Psoas muscle (tissue), 7 donors: ENCODE measurements at regions not wholly inside any gene's neighbourhood (a gene's known extent, or its start where the extent isn't known, plus 50 kb on each side); places are given as distances from the start of the nearest gene placed in this dataset.
"Not testable (repeated sequence)": the region's sequence is repeated elsewhere in the genome, so short reads cannot be mapped to it uniquely, and the experiment has no call there.

Source experiments
- ATAC-seq, 4 donors: fragments of 200-7000 bp; cut with Tn5 transposase; one replicate each; pipeline ENCODE4 v1.9.1; 2020; ENCODE audit warnings: moderate library complexity in 3 of 4, mild to moderate bottlenecking in 2 of 4
- DNase-seq, 2 donors: peaks; one replicate each; pipeline ENCODE4 v3.0.0-alpha.2; 2020
- H3K27ac ChIP-seq: fragments of 200-600 bp; one replicate; pipeline ENCODE4 v1.8.0; 2022
- H3K27me3 ChIP-seq, 3 donors: fragments of 200-600 bp in 1 of 3; one replicate each; pipeline versions ENCODE4 v1.6.1 to v1.8.0; 2013 to 2022; ENCODE audit warnings: low read length in 2 of 3, mild to moderate bottlenecking in 2 of 3, moderate library complexity in 1 of 3; ENCODE audit not compliant: insufficient read depth in 3 of 3
- H3K36me3 ChIP-seq, 2 donors: fragments of 200-600 bp in 1 of 2; one replicate each; pipeline versions ENCODE4 v1.6.1 to v1.8.0; 2013 to 2022; ENCODE audit warnings: low read depth in 1 of 2, mild to moderate bottlenecking in 1 of 2, moderate library complexity in 1 of 2; ENCODE audit not compliant: insufficient read depth in 1 of 2
- H3K4me1 ChIP-seq: fragments of 200-600 bp; one replicate; pipeline ENCODE4 v1.8.0; 2022
- H3K4me3 ChIP-seq: fragments of 200-600 bp; one replicate; pipeline ENCODE4 v1.8.0; 2022; ENCODE audit warnings: mild to moderate bottlenecking
- H3K9me3 ChIP-seq: fragments of 200-600 bp; one replicate; pipeline ENCODE4 v1.8.0; 2022
- WGBS, 3 donors: extraction: QIAGEN DNeasy Blood & Tissue Kit; methylation state at CpG; one replicate each; pipeline versions ENCODE4 v1.1.6 to v1.1.7; 2013; 5-methylcytosine and 5-hydroxymethylcytosine counted together
- intact Hi-C, 2 donors: fragments of 100-400 bp; cut with DNase I; formaldehyde crosslinking; loops; one replicate each; pipeline versions ENCODE4 v1.11.0 to v1.14.2; 2022
- TF ChIP-seq, protein P1 (sequence below): fragments of 200-600 bp; IDR thresholded peaks from one replicate; pipeline ENCODE4 v1.8.0; 2022; ENCODE audit warnings: antibody characterized with exemption
- donor health status: healthy with polysubstance abuse.
- donor health status: DM: no; HTN: no; CAD: no; lungs with moderate emphysema.
- donor health status: Bipolar disorder and iron deficiency.
- donor health status: healthy.
- donor health status: DM: yes; HTN: yes; CAD: no.
- donor health status: DM: no; HTN: no; CAD: no.
- donor health status: DM: yes; HTN: yes; CAD: no.

DNA sequence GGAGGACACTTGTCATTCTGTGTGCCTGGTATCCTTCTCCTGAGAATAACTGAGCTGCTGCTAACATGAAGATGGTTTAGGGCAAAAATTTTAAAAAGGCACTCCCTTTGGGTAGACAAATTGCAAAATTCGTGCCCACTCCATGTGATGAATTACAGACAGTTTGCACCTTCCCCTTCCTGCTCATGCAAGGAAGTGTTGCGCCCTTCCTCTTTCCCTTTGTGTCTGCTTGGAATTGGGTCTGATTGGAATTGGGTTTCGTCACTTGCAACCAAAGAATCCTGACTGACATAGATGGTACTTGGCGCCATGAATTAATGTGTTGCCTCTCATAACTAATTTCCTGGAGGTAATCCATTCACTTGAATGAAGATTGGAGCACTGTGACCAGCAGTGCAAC, 62.3 kb upstream of the SHLD1 start:
- TF ChIP-seq, protein P1, sequence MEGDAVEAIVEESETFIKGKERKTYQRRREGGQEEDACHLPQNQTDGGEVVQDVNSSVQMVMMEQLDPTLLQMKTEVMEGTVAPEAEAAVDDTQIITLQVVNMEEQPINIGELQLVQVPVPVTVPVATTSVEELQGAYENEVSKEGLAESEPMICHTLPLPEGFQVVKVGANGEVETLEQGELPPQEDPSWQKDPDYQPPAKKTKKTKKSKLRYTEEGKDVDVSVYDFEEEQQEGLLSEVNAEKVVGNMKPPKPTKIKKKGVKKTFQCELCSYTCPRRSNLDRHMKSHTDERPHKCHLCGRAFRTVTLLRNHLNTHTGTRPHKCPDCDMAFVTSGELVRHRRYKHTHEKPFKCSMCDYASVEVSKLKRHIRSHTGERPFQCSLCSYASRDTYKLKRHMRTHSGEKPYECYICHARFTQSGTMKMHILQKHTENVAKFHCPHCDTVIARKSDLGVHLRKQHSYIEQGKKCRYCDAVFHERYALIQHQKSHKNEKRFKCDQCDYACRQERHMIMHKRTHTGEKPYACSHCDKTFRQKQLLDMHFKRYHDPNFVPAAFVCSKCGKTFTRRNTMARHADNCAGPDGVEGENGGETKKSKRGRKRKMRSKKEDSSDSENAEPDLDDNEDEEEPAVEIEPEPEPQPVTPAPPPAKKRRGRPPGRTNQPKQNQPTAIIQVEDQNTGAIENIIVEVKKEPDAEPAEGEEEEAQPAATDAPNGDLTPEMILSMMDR = no peak
- Histone ChIP-seq H3K4me1 (no peaks in the 10 kb centered on the region), H3K36me3 (no peaks in the 10 kb centered on the region), H3K27ac (no peak overlapping the region), H3K9me3 (no peaks in the 10 kb centered on the region), H3K27me3 (no peaks in the 10 kb centered on the region), H3K4me3 (no peak overlapping the region)
- WGBS, 3 donors = 73 to 80% (median 75%) methylated on average over 4 of the region's 4 CpGs
- ATAC-seq = no peak
- intact Hi-C loops = no loop called here
- DNase-seq = no peak

DNA sequence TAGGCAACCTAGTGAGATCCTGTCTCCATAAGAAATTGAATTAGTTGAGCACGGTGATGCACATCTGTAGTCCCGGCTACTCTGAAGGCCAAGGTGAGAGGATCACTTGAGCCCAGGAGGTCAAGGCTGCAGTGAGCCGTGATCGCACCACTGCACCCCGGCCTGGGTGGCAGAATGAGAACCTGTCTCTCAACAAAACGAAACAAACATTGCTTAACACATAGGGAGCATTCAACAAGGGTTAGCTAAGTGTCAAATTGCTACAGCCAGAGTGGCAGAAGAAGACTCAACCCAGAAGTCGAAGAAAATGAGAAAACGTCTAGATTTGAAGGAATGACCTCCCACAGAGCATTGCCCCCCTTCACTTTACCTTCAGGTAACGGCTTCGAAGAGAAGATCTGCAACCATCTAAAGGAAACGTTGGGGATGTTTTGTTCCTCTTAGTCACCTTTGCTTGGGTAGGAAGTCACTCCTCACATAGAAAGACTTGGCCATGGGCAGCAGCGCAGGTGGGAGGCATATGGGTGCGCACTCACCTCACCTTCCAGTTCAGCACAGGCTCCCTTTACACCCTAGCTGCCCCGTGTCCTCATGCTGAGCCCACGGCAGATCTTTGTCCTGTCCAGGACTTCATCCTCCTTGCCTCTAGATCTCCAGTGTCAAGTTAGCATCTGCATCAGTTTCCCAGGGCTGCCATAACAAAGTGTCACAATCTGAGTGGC, 63.7 kb upstream of the SHLD1 start:
- Histone ChIP-seq H3K4me3 (no peak overlapping the region), H3K4me1 (no peaks in the 10 kb centered on the region), H3K27ac (no peak overlapping the region), H3K9me3 (no peaks in the 10 kb centered on the region), H3K36me3 (no peaks in the 10 kb centered on the region), H3K27me3 (no peaks in the 10 kb centered on the region)
- intact Hi-C loops = no loop called here
- ATAC-seq (no peak), DNase-seq (no peak)
- 91 to 94% (median 93%) methylated on average over 15 of the region's 15 CpGs for WGBS, 3 donors
- TF ChIP-seq, protein P1 = no peak

GRCh38 chr20:5682556-5682955, 67.6 kb upstream of the SHLD1 start:
- intact Hi-C loops, H3K36me3 ChIP-seq, H3K27me3 ChIP-seq, H3K4me3 ChIP-seq, H3K27ac ChIP-seq, DNase-seq, ATAC-seq, H3K9me3 ChIP-seq, H3K4me1 ChIP-seq: not testable (repeated sequence)
- WGBS, 3 donors = 14 to 38% (median 27%) methylated on average over 2 of the region's 2 CpGs

DNA sequence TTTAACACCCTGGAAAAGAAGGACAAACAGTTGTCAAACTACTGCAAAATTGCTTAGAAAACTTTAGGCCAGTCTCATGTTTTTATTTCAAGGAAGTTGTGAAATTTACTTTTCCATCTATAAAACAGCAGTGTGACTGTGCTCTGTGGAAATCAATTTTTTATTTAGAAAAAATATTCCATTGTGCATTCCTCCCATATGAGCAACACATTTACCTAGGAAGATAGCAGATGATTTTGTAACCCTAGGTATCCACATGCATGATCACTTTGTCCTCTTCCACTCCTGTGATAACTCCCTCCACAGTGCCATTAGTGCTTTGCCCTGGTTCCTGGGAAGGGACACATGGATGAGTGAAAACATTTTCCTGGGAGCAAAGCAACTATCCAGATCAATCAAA, 69.4 kb upstream of the GPCPD1 start:
- H3K27ac ChIP-seq = no peak overlapping the region
- no peaks in the 10 kb centered on the region for H3K36me3 ChIP-seq
- DNase-seq = no peak
- TF ChIP-seq, protein P1 = no peak
- intact Hi-C loops = no loop called here
- no peaks in the 10 kb centered on the region for H3K9me3 ChIP-seq
- H3K27me3 ChIP-seq = no peaks in the 10 kb centered on the region
- H3K4me1 ChIP-seq = no peaks in the 10 kb centered on the region
- H3K4me3 ChIP-seq = no peak overlapping the region
- ATAC-seq = no peak

- H3K36me3 ChIP-seq = no peaks in the 10 kb centered on the region
- no peak overlapping the region for H3K27ac ChIP-seq
- ATAC-seq = no peak
Observed at GRCh38 chr20:5678777-5679176, 68.0 kb upstream of the GPCPD1 start.

GRCh38 chr20:5677944-5678343, 67.1 kb upstream of the GPCPD1 start:
- H3K4me3 ChIP-seq, H3K4me1 ChIP-seq, H3K27me3 ChIP-seq, H3K36me3 ChIP-seq, H3K9me3 ChIP-seq, H3K27ac ChIP-seq, ATAC-seq, intact Hi-C loops, DNase-seq: not testable (repeated sequence)
- 72 to 77% (median 73%) methylated on average over 8 of the region's 8 CpGs for WGBS, 3 donors

More at GRCh38 chr20:5678777-5679176, 68.0 kb upstream of the GPCPD1 start:
- 81 to 88% (median 85%) methylated on average over 2 of the region's 2 CpGs for WGBS, 3 donors
- no peak overlapping the region for H3K4me3 ChIP-seq
- H3K27me3 ChIP-seq = no peaks in the 10 kb centered on the region
- no peak for DNase-seq
- intact Hi-C loops = no loop called here
- TF ChIP-seq, protein P1 = no peak
- H3K4me1 ChIP-seq = no peaks in the 10 kb centered on the region
- H3K9me3 ChIP-seq = no peaks in the 10 kb centered on the region
